ENCODE measurements at regions not wholly inside any gene's neighbourhood (a gene's known extent, or its start where the extent isn't known, plus 50 kb on each side); places are given as distances from the start of the nearest gene placed in this dataset.

DNA sequence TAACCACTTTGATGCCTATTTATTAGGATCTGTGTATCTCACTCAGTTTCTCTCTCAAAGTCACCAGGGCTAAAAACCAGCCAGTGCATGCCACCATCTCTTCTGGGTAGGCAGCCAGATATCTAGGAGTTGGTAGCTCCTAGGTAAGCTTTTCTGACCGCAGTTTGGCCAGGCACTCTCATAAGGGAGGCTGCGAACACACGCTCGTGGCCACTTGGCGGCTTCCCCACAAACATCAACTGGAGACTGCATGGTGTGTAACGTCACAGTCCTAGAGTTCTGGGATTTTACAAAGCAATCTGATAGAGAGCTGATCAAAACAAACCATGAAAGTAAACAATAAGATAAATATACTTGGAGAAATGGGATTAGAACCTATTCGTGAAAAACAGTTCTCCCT is 424.3 kb upstream of the ACVR2A start:
- TF ChIP-seq, protein P1, sequence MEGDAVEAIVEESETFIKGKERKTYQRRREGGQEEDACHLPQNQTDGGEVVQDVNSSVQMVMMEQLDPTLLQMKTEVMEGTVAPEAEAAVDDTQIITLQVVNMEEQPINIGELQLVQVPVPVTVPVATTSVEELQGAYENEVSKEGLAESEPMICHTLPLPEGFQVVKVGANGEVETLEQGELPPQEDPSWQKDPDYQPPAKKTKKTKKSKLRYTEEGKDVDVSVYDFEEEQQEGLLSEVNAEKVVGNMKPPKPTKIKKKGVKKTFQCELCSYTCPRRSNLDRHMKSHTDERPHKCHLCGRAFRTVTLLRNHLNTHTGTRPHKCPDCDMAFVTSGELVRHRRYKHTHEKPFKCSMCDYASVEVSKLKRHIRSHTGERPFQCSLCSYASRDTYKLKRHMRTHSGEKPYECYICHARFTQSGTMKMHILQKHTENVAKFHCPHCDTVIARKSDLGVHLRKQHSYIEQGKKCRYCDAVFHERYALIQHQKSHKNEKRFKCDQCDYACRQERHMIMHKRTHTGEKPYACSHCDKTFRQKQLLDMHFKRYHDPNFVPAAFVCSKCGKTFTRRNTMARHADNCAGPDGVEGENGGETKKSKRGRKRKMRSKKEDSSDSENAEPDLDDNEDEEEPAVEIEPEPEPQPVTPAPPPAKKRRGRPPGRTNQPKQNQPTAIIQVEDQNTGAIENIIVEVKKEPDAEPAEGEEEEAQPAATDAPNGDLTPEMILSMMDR (IDR thresholded peaks at IDR 0.05) = no peak
- no peak for TF ChIP-seq POLR2A (IDR thresholded peaks at IDR 0.05)

All from Peyer's patch (tissue), 4 donors.